GM18502 (cell line): ENCODE measurements at regions not wholly inside any gene's neighbourhood (a gene's known extent, or its start where the extent isn't known, plus 50 kb on each side); places are given as distances from the start of the nearest gene placed in this dataset.

ENCODE experiments used
- ATAC-seq: cut with Tn5 transposase; IDR thresholded peaks from one replicate; pipeline ENCODE4 v1.9.1; 2021; ENCODE audit warnings: mild to moderate bottlenecking; ENCODE audit not compliant: unreplicated experiment, poor library complexity

DNA sequence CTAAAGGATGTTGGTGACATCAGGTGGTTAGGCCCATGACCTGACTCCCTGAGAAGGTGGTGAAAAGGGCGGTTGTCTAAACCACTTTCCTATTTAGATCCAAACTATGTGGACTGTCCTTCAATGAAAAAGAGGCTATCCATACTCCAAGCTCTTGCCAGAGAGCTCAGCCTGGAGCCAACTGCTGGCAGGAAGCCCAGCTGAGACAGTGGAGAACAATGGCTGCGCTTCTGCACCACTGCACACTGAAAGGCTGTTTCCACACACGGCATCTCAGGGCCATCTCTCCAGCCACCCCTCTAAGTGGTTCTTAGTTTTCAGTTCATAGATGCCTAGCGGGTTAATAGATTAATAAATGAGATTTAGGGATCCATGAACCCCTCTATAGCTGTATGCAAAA lies 488.8 kb upstream of the ZMIZ1 start:
- no peak for ATAC-seq

- ATAC-seq, result no peak
These were observed 487.6 kb upstream of the ZMIZ1 start for GRCh38 chr10:78581133-78581694.

DNA sequence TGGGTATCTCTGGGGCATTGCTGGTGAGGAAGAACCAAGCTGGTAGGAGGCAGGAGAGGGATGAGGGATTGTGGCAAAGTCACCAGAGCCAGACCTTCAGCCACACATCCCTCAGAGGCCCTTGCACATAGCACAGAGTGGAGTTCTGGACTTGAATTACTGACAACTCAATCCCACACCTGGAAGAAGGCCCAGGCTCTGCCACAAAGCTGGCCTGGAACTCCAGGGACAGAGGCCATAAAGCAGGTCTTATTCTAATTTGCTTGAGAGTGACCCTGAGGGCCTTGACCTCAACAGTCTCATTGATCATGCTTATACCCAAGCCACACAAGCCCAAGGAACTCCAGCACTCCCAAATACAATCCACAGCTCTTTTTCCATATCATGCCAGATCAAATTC lies 486.2 kb upstream of the ZMIZ1 start:
- ATAC-seq, result no peak

GRCh38 chr10:78584266-78584665 lies 484.5 kb upstream of the ZMIZ1 start:
- ATAC-seq, result no peak

GRCh38 chr10:78584681-78585080 lies 484.1 kb upstream of the ZMIZ1 start:
- ATAC-seq, result no peak

- no peak for ATAC-seq
These were observed 482.8 kb upstream of the ZMIZ1 start for GRCh38 chr10:78585952-78586351.

- no peak for ATAC-seq
These were observed 480.5 kb upstream of the ZMIZ1 start for GRCh38 chr10:78588194-78588811.

DNA sequence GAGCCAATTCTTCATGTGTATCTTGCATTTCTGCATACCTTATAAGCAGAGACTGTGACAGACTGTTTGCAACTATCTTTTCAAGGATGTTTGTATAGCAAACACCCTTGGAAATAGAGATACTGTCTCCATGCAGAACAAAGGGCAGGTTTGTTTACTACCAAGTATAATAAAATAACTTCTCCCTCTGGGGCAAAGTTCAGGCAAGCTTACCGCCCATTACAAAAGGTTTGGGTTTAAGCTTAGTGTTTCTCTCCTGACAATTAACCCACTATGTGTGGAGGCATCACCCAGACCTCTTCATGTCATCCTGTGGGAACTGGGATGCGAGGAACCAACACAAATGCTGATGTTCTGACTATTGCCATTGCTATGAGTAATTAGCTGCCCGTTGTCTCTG lies 479.1 kb upstream of the ZMIZ1 start:
- ATAC-seq, result no peak

- no peak for ATAC-seq
These were observed 477.7 kb upstream of the ZMIZ1 start for GRCh38 chr10:78591066-78591465.

- ATAC-seq, result no peak
These were observed 474.1 kb upstream of the ZMIZ1 start for GRCh38 chr10:78594559-78595268.

DNA sequence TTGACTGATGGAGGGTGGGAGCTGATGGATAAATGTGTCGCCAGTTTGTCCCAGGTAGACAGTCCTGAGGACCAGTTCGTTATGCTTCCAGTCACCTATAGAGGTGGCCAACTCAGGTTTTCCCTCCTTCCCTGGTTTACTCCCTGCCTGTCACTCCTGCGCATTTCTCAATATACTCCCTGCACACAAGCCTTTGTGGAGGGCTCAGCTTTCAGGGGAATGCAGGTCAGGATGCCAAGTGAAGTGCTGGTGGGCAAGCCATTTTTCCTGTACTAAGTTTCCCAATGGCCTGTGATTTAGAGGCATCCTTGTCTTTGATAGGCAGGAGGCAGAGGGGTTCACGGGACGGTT lies 473.5 kb upstream of the ZMIZ1 start:
- no peak for ATAC-seq

DNA sequence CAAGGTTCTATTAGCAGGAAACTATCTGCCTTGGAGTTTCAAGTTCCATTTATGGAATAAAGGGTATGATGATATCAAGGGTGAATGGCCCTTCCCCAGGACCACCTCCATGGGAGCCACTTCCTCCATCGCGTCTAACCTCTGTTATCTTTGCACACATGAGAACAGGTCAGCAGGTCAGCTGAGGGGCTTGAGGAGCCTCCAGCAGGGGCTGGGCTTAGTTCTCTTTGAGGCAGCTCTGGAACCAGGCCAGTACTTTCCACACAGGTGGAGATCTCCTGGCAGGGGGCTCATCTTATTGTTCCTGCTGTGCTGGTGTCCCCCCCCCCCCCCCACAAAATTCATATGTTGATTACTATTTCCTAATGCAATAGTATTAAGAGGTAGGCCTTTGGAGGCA lies 472.2 kb upstream of the ZMIZ1 start:
- ATAC-seq, result no peak

DNA sequence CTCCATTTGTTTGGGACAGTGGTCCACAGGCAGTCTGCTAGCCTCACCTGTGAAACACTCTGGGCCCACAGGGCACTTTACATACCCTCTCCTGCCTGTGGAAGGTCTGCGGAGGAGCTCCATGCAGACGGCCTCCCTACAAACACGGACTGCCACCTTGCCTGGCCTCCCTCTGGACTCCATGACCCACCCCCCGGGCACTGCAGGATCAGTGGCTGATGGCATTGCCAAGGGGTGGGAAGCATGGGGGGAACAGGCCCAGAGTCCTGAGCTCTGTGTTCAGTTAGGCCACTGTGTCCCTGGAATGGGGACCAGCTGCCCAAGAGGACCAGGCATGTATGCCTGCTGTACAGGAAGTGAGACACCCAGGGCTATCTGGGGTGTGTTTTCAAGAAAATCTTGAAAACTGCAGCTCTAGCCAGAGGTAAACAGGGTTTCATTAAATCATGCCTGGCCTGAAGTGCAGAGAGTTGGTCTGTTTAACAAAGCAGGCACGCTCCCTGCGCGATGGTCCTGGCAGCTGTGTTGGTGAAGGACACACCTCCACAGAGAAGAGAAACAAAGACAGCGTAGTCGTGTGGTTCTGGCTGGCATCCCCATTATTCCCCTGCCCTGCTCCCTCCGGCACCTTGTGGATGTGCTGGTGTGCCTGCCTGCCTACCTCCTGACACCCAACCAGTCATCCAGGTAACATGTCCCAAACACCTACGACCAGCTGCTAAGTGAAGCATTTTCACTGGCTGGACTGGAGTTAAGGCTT lies 470.8 kb upstream of the ZMIZ1 start:
- no peak for ATAC-seq

DNA sequence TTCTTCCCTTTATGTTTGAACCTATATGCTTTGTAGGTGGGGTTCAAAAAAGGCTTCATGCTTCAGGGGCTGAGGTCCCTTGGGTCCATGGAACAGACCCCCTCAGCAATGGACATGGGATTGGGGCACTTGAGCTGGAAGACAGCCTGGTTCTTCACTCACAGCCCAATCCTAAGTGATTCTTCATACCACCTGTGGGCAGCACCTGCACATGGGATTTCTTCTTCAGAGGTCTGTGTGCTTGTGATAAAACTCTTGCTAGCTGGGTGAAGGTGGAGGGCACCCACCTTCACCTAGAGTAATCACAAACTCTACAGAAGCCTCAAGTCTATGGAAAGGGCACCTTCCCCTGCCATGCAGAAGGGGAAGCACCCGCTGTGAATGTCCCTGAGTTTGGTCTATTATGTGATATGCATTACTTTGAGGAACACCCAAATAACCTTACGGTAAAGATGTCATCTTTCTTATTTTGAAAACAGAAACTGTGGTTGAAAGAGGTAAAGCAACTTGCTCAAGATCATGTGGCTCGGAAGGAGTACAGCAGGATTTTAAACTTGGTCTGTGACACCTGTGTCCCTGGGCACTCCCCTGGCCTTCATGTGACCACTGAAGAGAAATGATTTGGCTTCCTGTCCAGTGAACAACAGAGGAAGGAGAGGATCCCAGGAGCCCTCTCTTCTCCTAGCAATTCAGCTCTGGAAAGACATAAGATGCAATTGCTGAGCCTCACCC lies 469.5 kb upstream of the ZMIZ1 start:
- no peak for ATAC-seq

- no peak for ATAC-seq
These were observed 468.6 kb upstream of the ZMIZ1 start for GRCh38 chr10:78600121-78600665.

- ATAC-seq, result no peak
These were observed 468.0 kb upstream of the ZMIZ1 start for GRCh38 chr10:78600740-78601139.

DNA sequence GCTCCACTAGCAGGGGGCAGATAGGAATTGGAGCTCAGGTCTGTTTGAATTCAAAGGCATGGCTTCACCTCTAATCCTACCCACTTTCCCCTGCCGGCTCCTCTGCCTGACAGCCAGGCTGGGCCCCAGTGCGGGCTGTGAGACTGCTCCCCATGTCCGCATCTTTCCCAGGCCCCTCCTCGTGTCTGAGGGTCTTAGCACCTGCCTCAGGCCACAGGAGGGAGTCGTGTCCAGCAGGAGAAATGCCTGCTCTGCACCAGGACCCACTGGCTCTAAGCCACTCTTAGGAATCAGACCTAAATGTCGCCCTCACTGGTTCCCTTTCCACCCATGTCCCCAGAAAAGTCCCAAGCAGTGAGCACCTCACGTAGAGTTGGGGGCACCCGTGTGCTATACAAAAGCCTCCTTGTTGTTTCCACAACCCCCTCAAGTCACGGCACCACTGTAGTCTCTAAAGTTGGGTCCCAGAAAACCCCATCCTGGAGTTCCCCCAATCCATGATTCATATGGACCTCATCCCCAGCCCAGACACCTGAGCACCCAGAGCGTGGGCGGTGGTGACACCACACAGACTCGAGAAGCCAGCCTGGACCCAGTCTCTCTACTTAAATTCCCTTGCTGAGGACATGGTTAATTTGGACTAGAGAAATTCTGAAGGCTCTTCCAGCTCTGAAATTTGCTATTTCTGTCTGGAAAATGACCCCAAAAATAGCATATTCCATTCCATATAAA lies 466.4 kb upstream of the ZMIZ1 start:
- no peak for ATAC-seq

DNA sequence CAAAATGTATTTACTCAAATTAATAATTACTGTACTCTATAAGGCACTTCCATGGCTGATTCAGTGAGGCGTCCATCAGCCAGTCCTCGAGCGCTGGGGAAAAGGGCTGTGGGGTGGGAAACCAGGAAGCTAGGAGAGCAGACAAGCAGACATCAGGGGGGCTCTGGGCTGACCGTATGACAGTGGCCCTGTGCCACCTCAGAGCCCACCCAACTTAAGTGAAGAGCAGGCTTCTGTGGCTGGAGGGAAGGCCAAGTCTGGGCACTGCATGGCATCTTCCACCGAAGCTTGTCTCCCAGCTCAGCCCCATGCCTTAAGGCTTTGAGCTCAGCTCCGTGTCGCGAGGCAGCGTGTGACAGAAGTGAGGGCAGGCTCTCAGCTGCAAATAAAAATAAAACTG lies 464.5 kb upstream of the ZMIZ1 start:
- no peak for ATAC-seq

- ATAC-seq, result no peak
These were observed 464.0 kb upstream of the ZMIZ1 start for GRCh38 chr10:78604721-78605120.
